Activated CD4-positive, alpha-beta memory T cell treated with anti-CD3 and anti-CD28 coated beads, Interleukin-2, amount 10 ng/mL, durations not matched to agents 7 days and 5 days (primary cell): ENCODE measurements at regions not wholly inside any gene's neighbourhood (a gene's known extent, or its start where the extent isn't known, plus 50 kb on each side); places are given as distances from the start of the nearest gene placed in this dataset.

Experiments used
- CTCF ChIA-PET: fragments of 350-600 bp; sonication (Branson Sonifier 250); formaldehyde crosslinking; loops from one replicate; lab custom pipeline; 2021; ENCODE audit warnings: antibody characterized with exemption, inconsistent platforms; lab: Charles Lee
- POLR2A ChIA-PET: fragments of 350-600 bp; sonication (Branson Sonifier 250); formaldehyde crosslinking; loops from one replicate; lab custom pipeline; 2021; ENCODE audit warnings: antibody characterized with exemption; lab: Charles Lee
- DNase-seq: peaks from one replicate; pipeline ENCODE4 v3.0.0-alpha.2; 2020
- H3K27ac Mint-ChIP-seq: one replicate; pipeline ENCODE4 v1.8.0; 2021; ENCODE audit warnings: mild to moderate bottlenecking, mixed read lengths
- H3K27me3 Mint-ChIP-seq: one replicate; pipeline ENCODE4 v1.8.0; 2021; ENCODE audit warnings: mixed read lengths
- H3K36me3 Mint-ChIP-seq: one replicate; pipeline ENCODE4 v1.8.0; 2021; ENCODE audit warnings: low read depth, mixed read lengths
- H3K4me1 Mint-ChIP-seq: one replicate; pipeline ENCODE4 v1.8.0; 2021; ENCODE audit warnings: mixed read lengths
- H3K4me3 Mint-ChIP-seq: one replicate; pipeline ENCODE4 v1.8.0; 2021; ENCODE audit warnings: mild to moderate bottlenecking, mixed read lengths
- H3K9me3 Mint-ChIP-seq: one replicate; pipeline ENCODE4 v1.8.0; 2021; ENCODE audit warnings: mixed read lengths

GRCh38 chr2:9779596-9780264 lies 63.5 kb upstream of the TAF1B start:
- POLR2A ChIA-PET, result interaction anchor here (1.0 to 4.2 kb wide), 14 partner anchors 9 to 357 kb away, joined by 3 to 26 read pairs (median 4); partner anchors contain the start of genes IAH1 and TAF1B
- Mint-ChIP-seq H3K36me3 (peaks cover 13% of the 10 kb centered on the region), H3K4me1 (peaks cover 69% of the 10 kb centered on the region), H3K27me3 (no peaks in the 10 kb centered on the region), H3K4me3 (peak overlapping the region; percentile 70), H3K27ac (peak overlapping the region; percentile 96), H3K9me3 (peaks cover 14% of the 10 kb centered on the region)
- DNase-seq, result peak; percentile 83
- CTCF ChIA-PET, result interaction anchor here (0.7 to 8.3 kb wide), 6 partner anchors 9 to 224 kb away, joined by 3 to 154 read pairs (median 8); partner anchors contain the start of genes ADAM17 and YWHAQ

GRCh38 chr2:9780368-9781130 lies 62.7 kb upstream of the TAF1B start:
- Mint-ChIP-seq H3K27me3 (no peaks in the 10 kb centered on the region), H3K4me1 (peaks cover 69% of the 10 kb centered on the region), H3K4me3 (peak overlapping the region; percentile 70), H3K27ac (peak overlapping the region; percentile 96), H3K9me3 (peaks cover 14% of the 10 kb centered on the region), H3K36me3 (peaks cover 14% of the 10 kb centered on the region)
- peak; percentile 73 for DNase-seq
- ChIA-PET CTCF (interaction anchor here (0.7 to 8.3 kb wide), 5 partner anchors 10 to 224 kb away, joined by 3 to 154 read pairs (median 11); partner anchors contain the start of genes ADAM17 and YWHAQ), POLR2A (interaction anchor here (1.0 to 4.2 kb wide), 13 partner anchors 11 to 358 kb away, joined by 3 to 26 read pairs (median 5); partner anchors contain the start of genes IAH1 and TAF1B)

DNA sequence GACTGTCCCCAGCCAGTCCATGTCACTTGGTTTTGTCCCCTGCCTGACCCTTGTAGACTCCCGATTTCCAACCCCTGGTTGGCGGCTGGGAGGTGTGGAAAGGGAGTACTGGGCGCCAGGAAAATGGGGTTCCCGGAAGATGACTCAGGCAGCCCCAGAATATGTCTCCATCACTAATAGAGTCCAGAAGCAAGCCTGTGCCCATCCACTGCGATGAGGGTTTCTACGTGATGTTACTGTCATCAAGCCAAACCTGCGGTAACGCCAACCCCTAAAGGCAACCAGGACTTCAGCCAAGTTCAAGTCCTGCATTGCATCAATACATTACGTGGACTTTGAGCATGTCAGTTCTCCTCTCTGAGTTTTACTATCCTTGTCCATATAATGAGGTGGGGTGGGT lies 62.0 kb upstream of the TAF1B start:
- POLR2A ChIA-PET, result interaction anchor here (1.3 to 3.5 kb wide), 6 partner anchors 12 to 226 kb away, joined by 3 to 56 read pairs (median 6); partner anchors contain the start of gene ADAM17
- H3K4me1 Mint-ChIP-seq, result peaks cover 69% of the 10 kb centered on the region
- peak overlapping the region; percentile 70 for H3K4me3 Mint-ChIP-seq
- peaks cover 17% of the 10 kb centered on the region for H3K36me3 Mint-ChIP-seq
- CTCF ChIA-PET, result interaction anchor here (0.7 to 8.3 kb wide), 7 partner anchors 11 to 188 kb away, joined by 3 to 154 read pairs (median 5); partner anchors contain the start of gene TAF1B
- peaks cover 16% of the 10 kb centered on the region for H3K9me3 Mint-ChIP-seq
- H3K27me3 Mint-ChIP-seq, result no peaks in the 10 kb centered on the region
- H3K27ac Mint-ChIP-seq, result peak overlapping the region; percentile 96
- no peak for DNase-seq

- peaks cover 17% of the 10 kb centered on the region for H3K9me3 Mint-ChIP-seq
- peak; percentile 90 for DNase-seq
- no peaks in the 10 kb centered on the region for H3K27me3 Mint-ChIP-seq
- H3K36me3 Mint-ChIP-seq, result peaks cover 20% of the 10 kb centered on the region
- POLR2A ChIA-PET, result interaction anchor here (0.8 to 3.5 kb wide), 20 partner anchors 10 to 359 kb away, joined by 3 to 56 read pairs (median 5); partner anchors contain the start of genes ADAM17, CPSF3, ITGB1BP1 and KLF11
- H3K27ac Mint-ChIP-seq, result peak overlapping the region; percentile 96
- peak overlapping the region; percentile 66 for H3K4me3 Mint-ChIP-seq
- CTCF ChIA-PET, result interaction anchor here (0.5 to 8.3 kb wide), 16 partner anchors 10 to 202 kb away, joined by 3 to 154 read pairs (median 4); partner anchors contain the start of genes TAF1B and YWHAQ
- peaks cover 76% of the 10 kb centered on the region for H3K4me1 Mint-ChIP-seq
These were observed 61.0 kb upstream of the TAF1B start for GRCh38 chr2:9782197-9782719.

DNA sequence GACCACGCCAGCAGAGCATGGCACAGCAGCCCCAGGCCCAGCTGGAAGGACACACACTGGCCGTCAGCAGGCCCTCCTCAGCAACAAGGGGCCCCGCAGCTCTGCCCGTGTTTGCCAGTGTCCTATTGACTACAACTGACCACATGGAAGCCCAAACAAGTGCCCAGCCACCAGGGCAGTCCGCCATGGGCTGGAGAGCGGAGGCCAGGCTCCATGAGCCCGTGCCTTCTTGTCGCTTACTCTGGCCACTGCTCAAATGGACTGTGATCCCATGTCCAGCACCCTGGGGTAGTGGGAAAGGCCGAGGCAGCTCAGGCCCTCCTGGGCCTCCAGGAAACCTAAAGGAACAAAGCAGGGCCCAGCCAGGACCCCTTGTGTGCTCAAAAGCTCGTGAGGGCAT lies 53.9 kb upstream of the TAF1B start:
- ChIA-PET POLR2A (no interaction called here), CTCF (interaction anchor here (1.4 to 4.0 kb wide), 2 partner anchors 10 to 18 kb away, joined by 4 to 30 read pairs; no protein-coding TSS in a partner anchor)
- no peak overlapping the region for H3K4me3 Mint-ChIP-seq
- H3K27ac Mint-ChIP-seq, result no peak overlapping the region
- no peak for DNase-seq
- H3K4me1 Mint-ChIP-seq, result peaks cover 30% of the 10 kb centered on the region
- peaks cover 26% of the 10 kb centered on the region for H3K36me3 Mint-ChIP-seq
- peaks cover 21% of the 10 kb centered on the region for H3K9me3 Mint-ChIP-seq
- no peaks in the 10 kb centered on the region for H3K27me3 Mint-ChIP-seq

DNA sequence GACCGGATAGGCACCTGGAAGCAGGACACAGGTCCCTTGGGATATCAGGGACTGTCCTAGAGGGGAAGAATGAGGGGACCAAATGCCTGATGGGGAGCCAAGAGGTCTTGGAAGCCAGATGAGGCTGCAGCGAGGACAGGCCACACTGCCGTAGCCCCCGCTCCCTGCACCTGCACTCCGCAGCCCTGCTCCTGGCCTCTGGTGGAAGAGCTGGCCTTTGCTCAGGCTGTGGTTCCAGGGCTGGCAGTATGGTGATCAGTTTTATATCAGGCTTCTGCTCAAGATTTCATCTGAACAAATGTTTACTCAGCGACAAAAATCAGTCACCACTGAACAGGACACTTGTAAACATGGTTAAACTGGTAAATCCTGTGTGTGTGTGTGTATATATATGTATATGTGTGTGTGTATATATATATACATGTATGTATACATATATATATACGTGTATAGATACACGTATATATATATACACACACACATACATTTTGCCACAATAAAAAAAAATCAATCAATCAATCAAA lies 52.5 kb upstream of the TAF1B start:
- Mint-ChIP-seq H3K36me3 (peaks cover 20% of the 10 kb centered on the region), H3K27me3 (no peaks in the 10 kb centered on the region), H3K4me1 (peaks cover 26% of the 10 kb centered on the region), H3K4me3 (no peak overlapping the region), H3K27ac (no peak overlapping the region), H3K9me3 (peaks cover 17% of the 10 kb centered on the region)
- CTCF ChIA-PET, result interaction anchor here (0.9 kb wide), 1 partner anchor 23 kb away, joined by 4 read pairs; no protein-coding TSS in a partner anchor
- POLR2A ChIA-PET, result no interaction called here
- no peak for DNase-seq

DNA sequence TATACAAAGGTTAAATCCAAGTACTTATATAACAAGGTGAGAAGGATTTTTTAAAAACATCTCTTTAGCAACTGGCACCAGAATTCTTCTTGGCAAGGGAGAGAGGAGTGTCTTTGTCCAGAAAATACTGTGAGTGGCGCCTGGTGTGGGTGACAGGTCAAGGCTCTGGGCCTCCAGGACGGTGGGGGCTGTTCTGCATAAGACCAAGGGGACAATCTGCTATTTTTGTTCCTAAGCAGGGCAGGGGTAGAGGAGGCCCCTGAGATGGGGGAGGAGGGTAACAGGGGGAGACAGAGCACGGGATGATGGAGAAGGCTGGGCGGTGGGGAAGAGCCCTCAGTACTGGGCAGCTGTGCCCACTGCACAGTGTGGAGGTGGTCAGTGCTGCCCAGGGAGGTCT lies 51.6 kb upstream of the TAF1B start:
- CTCF ChIA-PET, result interaction anchor here (1.5 kb wide), 1 partner anchor 13 kb away, joined by 3 read pairs; no protein-coding TSS in a partner anchor
- H3K36me3 Mint-ChIP-seq, result peaks cover 18% of the 10 kb centered on the region

DNA sequence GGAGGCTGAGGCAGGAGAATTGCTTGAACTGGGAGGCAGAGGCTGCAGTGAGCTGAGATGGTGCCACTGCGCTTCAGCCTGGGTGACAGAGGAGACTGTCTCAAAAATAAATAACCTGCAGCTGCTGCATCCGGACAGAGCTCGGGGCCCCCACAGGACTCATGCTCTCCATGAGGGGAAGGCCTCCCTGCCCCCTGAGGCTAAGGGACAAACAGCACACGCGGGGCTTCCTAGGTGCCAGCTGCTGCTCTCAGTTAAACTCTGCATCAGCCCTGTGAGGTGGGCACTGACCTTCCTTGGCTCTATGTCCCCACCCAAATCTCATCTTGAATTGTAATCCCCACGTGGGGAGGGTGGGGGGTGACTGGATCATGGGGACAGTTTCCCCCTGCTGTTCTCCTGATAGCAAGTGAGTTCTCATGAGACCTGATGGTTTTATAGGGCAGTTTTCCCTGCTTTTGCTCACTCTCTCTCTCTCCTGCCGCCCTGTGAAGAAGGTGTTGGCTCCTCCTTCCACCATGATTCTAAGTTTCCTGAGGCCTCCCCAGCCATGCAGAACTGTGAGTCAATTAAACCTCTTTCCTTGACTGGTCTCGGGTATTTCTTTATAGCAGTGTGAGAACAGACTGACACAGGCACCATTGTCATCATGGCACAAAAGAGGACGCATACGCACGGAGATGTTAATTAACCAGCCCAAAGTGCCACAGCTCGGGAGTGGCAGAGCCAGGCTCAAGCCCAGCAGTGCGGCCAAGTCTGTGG lies 49.9 kb upstream of the TAF1B start:
- H3K4me1 Mint-ChIP-seq, result peaks cover 21% of the 10 kb centered on the region
- no peak overlapping the region for H3K27ac Mint-ChIP-seq
- POLR2A ChIA-PET, result interaction anchor here (0.8 to 1.6 kb wide), 4 partner anchors 11 to 163 kb away, joined by 3 to 9 read pairs (median 4); partner anchors contain the start of gene YWHAQ
- CTCF ChIA-PET, result interaction anchor here (1.5 to 10.2 kb wide), 2 partner anchors 13 to 15 kb away, joined by 3 to 154 read pairs; no protein-coding TSS in a partner anchor
- H3K9me3 Mint-ChIP-seq, result peaks cover 5% of the 10 kb centered on the region
- H3K27me3 Mint-ChIP-seq, result no peaks in the 10 kb centered on the region
- no peak overlapping the region for H3K4me3 Mint-ChIP-seq
- H3K36me3 Mint-ChIP-seq, result peaks cover 7% of the 10 kb centered on the region
- no peak for DNase-seq

More for the DNA sequence above, 51.6 kb upstream of the TAF1B start:
- peaks cover 24% of the 10 kb centered on the region for H3K4me1 Mint-ChIP-seq
- POLR2A ChIA-PET, result interaction anchor here (1.3 kb wide), 1 partner anchor 10 kb away, joined by 3 read pairs; no protein-coding TSS in a partner anchor
- no peaks in the 10 kb centered on the region for H3K27me3 Mint-ChIP-seq
- no peak for DNase-seq
- no peak overlapping the region for H3K27ac Mint-ChIP-seq
- H3K4me3 Mint-ChIP-seq, result no peak overlapping the region
- peaks cover 16% of the 10 kb centered on the region for H3K9me3 Mint-ChIP-seq
